ENCODE measurements at regions not wholly inside any gene's neighbourhood (a gene's known extent, or its start where the extent isn't known, plus 50 kb on each side); places are given as distances from the start of the nearest gene placed in this dataset.

- 88 to 89% methylated on average over 4 of the region's 4 CpGs for WGBS, 2 donors (ENCODE audit: low coverage in 1 of 2)
- Histone ChIP-seq H3K27ac (no peak overlapping the region), H3K27me3 (no peaks in the 10 kb centered on the region), H3K9me3 (no peaks in the 10 kb centered on the region), H3K36me3 (no peaks in the 10 kb centered on the region), H3K4me3 (no peak overlapping the region), H3K4me1 (no peaks in the 10 kb centered on the region)
- intact Hi-C loops (cut with DNase I; ENCODE audit: low total_unique reads) (no loop called here), in situ Hi-C loops (cut with MboI; ENCODE audit: low pct_ligation_motif_present in 1 of 4, low pct_unique_long_range_greater_than_20kb in 1 of 4, low sequenced_read_pairs in 3 of 4) (no loop called here)
- no peak for DNase-seq
- TF ChIP-seq POLR2A (IDR thresholded peaks at IDR 0.05): no peak
- no peak for TF ChIP-seq CTCF (IDR thresholded peaks at IDR 0.05)
- no peak for TF ChIP-seq EP300 (IDR thresholded peaks at IDR 0.05; ENCODE audit: low read depth)
Measured at GRCh38 chr5:167816864-167817263, 474.6 kb upstream of the WWC1 start.

GRCh38 chr5:167819406-167819805 is 472.0 kb upstream of the WWC1 start:
- no peak for DNase-seq
- H3K27ac ChIP-seq: no peak overlapping the region
- no peaks in the 10 kb centered on the region for H3K27me3 ChIP-seq
- intact Hi-C loops (cut with DNase I; ENCODE audit: low total_unique reads): no loop called here
- no peaks in the 10 kb centered on the region for H3K36me3 ChIP-seq
- no peak overlapping the region for H3K4me3 ChIP-seq
- no peaks in the 10 kb centered on the region for H3K9me3 ChIP-seq
- in situ Hi-C loops (cut with MboI; ENCODE audit: low pct_ligation_motif_present in 1 of 4, low pct_unique_long_range_greater_than_20kb in 1 of 4, low sequenced_read_pairs in 3 of 4): no loop called here
- no peak for TF ChIP-seq POLR2AphosphoS5 (IDR thresholded peaks at IDR 0.05)
- TF ChIP-seq EP300 (IDR thresholded peaks at IDR 0.05; ENCODE audit: low read depth): no peak
- TF ChIP-seq CTCF (IDR thresholded peaks at IDR 0.05): no peak
- TF ChIP-seq POLR2A (IDR thresholded peaks at IDR 0.05): no peak
- WGBS, 2 donors (ENCODE audit: low coverage in 1 of 2): 57 to 67% methylated on average over 1 to 3 of the region's 3 CpGs
- H3K4me1 ChIP-seq: no peaks in the 10 kb centered on the region

GRCh38 chr5:167820101-167820990 is 471.1 kb upstream of the WWC1 start:
- WGBS, 2 donors (ENCODE audit: low coverage in 1 of 2): 69 to 77% methylated on average over 7 to 12 of the region's 12 CpGs
- intact Hi-C loops (cut with DNase I; ENCODE audit: low total_unique reads) (no loop called here), in situ Hi-C loops (cut with MboI; ENCODE audit: low pct_ligation_motif_present in 1 of 4, low pct_unique_long_range_greater_than_20kb in 1 of 4, low sequenced_read_pairs in 3 of 4) (no loop called here)
- TF ChIP-seq EP300 (IDR thresholded peaks at IDR 0.05; ENCODE audit: low read depth) (no peak), POLR2A (IDR thresholded peaks at IDR 0.05) (no peak), CTCF (IDR thresholded peaks at IDR 0.05) (no peak), POLR2AphosphoS5 (IDR thresholded peaks at IDR 0.05) (no peak)
- H3K27me3 ChIP-seq: no peaks in the 10 kb centered on the region
- no peak overlapping the region for H3K4me3 ChIP-seq
- no peaks in the 10 kb centered on the region for H3K4me1 ChIP-seq
- DNase-seq: no peak
- no peaks in the 10 kb centered on the region for H3K36me3 ChIP-seq
- H3K27ac ChIP-seq: no peak overlapping the region
- no peaks in the 10 kb centered on the region for H3K9me3 ChIP-seq

- H3K9me3 ChIP-seq: no peaks in the 10 kb centered on the region
- no peaks in the 10 kb centered on the region for H3K27me3 ChIP-seq
- H3K27ac ChIP-seq: no peak overlapping the region
- in situ Hi-C loops (cut with MboI; ENCODE audit: low pct_ligation_motif_present in 1 of 4, low pct_unique_long_range_greater_than_20kb in 1 of 4, low sequenced_read_pairs in 3 of 4) (no loop called here), intact Hi-C loops (cut with DNase I; ENCODE audit: low total_unique reads) (no loop called here)
- no peaks in the 10 kb centered on the region for H3K4me1 ChIP-seq
- TF ChIP-seq EP300 (IDR thresholded peaks at IDR 0.05; ENCODE audit: low read depth) (no peak), POLR2AphosphoS5 (IDR thresholded peaks at IDR 0.05) (no peak), POLR2A (IDR thresholded peaks at IDR 0.05) (no peak), CTCF (IDR thresholded peaks at IDR 0.05) (no peak)
- no peak for DNase-seq
- H3K36me3 ChIP-seq: no peaks in the 10 kb centered on the region
- WGBS, 2 donors (ENCODE audit: low coverage in 1 of 2): 54 to 88% methylated on average over 2 of the region's 2 CpGs
- H3K4me3 ChIP-seq: no peak overlapping the region
Measured at GRCh38 chr5:167821151-167821550, 470.3 kb upstream of the WWC1 start.

All from transverse colon (tissue), 4 donors.